ENCODE measurements at regions not wholly inside any gene's neighbourhood (a gene's known extent, or its start where the extent isn't known, plus 50 kb on each side); places are given as distances from the start of the nearest gene placed in this dataset.
"Not testable (repeated sequence)": the region's sequence is repeated elsewhere in the genome, so short reads cannot be mapped to it uniquely, and the experiment has no call there.

DNA sequence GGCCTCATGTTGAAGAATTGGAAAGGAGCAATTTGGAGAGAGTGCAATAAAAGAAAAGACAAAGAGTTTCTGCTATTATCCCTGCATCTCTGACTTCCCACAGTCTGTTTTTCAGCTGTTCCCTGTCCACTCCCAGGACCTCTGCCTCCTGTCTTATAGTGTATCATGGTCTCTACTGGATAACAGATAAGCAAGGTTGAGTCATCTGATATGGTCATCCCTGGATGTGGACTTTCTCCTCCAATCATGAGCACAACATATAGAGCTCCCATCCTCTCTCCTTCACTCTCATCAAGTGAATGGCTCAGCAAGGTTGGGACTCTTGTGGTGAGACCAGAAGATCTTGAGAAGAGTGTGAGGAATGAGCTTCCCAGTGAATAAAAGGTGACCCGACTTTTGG is 123.1 kb downstream of the PLCE1 start:
- no peak for DNase-seq (ENCODE audit: low spot score)
- in situ Hi-C loops (cut with HindIII; ENCODE audit: low sequenced_read_pairs) = no loop called here

DNA sequence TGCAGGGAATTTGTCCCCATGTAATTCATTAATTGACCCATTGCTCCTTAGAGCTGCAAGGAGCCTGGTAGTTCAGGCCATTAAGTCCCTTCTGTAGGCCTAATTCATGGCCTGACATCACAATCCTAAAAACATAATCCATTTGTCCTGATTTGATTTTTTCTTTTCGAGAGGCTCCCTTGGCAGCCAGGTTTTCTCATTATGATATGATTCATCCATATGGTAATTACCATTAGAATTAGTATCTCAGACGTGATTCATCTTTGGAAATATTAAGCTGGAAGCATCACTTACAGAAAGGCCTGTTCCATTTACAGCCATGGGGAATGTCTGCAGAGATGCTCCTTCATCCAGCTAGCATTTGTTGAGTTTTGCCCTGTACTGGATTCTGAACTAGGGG is 128.5 kb downstream of the PLCE1 start:
- DNase-seq (ENCODE audit: low spot score) = no peak
- in situ Hi-C loops (cut with HindIII; ENCODE audit: low sequenced_read_pairs) = no loop called here

DNA sequence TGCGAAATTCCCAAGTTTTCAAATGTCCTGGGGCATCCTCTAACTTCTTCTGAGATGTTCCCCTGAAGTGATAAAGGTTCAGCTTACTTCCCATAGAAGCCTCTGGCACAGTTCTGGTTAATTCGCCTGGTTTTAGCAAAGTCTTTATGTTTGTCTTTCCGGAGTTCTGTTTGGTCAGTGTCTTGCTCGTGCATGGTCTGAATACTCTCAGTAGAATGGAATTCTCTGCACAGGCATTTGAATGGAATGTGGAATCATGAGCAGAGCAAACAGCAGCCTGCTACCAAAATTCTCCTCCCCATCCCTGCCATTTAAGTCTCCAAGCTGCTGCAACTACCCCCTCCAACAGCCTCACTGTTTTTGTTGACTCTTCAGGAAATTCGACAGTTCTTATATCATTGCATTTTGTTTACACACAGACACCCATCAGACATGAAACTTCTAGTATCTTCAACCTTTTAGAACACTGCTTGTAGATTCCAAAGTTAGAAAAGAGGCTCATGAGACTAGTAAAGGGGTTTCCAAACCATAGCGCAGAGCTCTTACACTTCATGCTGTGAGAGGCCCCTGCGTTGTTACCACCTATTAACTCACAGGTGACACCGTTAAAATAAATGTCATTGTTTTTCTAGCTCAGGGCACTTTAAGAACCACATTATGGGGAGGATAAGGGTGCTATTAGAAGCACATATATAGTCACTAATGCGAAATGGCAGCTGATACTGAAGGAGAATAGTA is 129.7 kb downstream of the PLCE1 start:
- in situ Hi-C loops (cut with HindIII; ENCODE audit: low sequenced_read_pairs) = no loop called here
- no peak for DNase-seq (ENCODE audit: low spot score)

DNA sequence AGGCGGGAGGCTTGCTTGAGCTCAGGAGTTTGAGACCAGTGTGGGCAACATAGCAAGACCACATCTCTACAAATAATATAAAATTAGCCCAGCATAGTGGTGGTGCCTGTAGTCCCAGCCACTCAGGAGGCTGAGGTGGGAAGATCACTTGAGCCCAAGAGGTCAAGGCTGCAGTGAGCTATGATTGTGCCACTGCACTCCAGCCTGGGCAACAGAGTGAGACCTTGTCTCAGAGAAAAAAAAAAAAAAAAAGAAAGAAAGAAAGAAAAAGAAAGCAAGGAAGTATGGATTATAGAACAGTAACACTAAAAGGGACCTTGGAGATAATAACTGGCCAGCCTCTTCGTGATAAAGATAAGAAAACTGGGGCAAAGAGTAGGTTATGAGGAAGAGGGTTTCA is 130.4 kb downstream of the PLCE1 start:
- DNase-seq (ENCODE audit: low spot score); in situ Hi-C loops (cut with HindIII; ENCODE audit: low sequenced_read_pairs): not testable (repeated sequence)

GRCh38 chr10:94125268-94125667 is 131.5 kb downstream of the PLCE1 start:
- in situ Hi-C loops (cut with HindIII; ENCODE audit: low sequenced_read_pairs); DNase-seq (ENCODE audit: low spot score): not testable (repeated sequence)

DNA sequence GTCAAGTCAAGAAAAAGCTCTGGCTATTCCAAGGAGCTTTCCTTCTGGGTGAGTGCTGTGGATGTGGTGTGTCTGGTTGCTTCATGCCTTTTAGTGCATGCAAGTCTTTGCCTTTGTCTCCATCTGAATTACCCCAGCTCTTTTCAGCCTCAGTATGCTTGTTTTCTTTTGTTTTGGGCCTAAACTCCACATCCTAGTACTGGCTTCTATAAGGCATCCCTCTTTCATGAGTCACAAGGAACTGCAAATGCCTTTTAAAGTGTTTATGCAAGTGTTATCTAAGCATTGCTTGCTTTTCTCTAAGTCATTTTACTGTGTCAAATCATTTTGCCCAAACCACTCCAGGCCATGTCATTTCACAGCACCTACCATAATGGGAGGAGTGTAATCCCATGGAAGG is 132.1 kb downstream of the PLCE1 start:
- in situ Hi-C loops (cut with HindIII; ENCODE audit: low sequenced_read_pairs) = no loop called here
- no peak for DNase-seq (ENCODE audit: low spot score)

DNA sequence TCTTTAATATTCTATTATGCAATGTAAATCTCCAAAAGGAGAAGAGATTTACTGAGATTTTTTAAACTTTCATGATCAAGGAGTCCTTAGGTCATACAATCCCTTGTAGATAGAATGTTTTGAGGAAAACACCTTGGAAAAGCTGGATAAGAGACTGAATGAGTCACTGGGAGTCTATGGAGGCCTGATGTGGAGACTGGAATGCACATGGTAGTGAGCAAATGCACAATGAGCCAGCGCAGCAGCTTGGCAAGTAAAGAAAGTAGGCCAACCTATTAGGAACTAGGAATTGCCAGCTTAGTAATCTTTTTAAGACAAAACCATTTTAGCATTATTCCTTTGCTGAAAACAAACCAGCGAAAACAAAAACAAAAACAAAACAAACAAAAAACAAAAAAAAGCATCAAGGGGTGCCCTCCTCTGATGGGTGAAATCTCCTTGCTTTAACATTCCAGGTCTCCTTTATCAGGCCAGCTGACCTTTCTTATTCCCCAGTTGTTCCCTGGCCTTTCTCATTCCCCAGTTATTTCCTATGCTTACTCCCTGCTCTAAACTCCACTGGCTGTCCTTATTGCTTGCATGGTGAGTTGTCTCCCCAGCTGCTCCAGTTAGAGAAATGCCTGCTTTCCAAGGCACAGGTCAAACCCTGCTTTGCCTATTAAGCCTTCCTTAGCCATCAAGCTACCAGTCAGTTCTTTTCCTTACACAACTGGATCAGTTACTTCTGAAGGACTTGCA is 135.8 kb downstream of the PLCE1 start:
- in situ Hi-C loops (cut with HindIII; ENCODE audit: low sequenced_read_pairs) = no loop called here
- DNase-seq (ENCODE audit: low spot score) = no peak

- no peak for DNase-seq (ENCODE audit: low spot score)
- in situ Hi-C loops (cut with HindIII; ENCODE audit: low sequenced_read_pairs) = no loop called here
Observed at GRCh38 chr10:94131885-94132284, 138.2 kb downstream of the PLCE1 start.

GRCh38 chr10:94133239-94133638 is 139.5 kb downstream of the PLCE1 start:
- in situ Hi-C loops (cut with HindIII; ENCODE audit: low sequenced_read_pairs) = no loop called here
- DNase-seq (ENCODE audit: low spot score) = peak; percentile 20

DNA sequence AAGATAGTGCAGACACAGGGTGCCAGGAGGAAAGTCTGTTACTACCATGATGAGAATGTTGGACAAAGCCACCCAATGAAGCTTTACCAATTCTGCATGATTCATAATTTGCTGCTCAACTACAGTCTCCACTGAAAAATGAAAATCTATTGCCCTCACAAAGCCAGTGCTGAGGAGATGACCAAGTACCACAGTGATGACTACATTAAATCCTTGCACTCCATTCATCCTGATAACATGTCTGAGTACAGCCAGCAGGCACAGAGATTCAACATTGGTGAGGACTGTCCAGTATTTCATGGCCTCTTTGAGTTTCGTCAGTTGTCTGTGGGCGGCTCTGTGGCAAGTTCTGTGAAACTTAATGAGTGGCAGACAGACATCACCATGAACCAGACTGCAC is 144.0 kb downstream of the PLCE1 start:
- no peak for DNase-seq (ENCODE audit: low spot score)
- in situ Hi-C loops (cut with HindIII; ENCODE audit: low sequenced_read_pairs) = no loop called here

DNA sequence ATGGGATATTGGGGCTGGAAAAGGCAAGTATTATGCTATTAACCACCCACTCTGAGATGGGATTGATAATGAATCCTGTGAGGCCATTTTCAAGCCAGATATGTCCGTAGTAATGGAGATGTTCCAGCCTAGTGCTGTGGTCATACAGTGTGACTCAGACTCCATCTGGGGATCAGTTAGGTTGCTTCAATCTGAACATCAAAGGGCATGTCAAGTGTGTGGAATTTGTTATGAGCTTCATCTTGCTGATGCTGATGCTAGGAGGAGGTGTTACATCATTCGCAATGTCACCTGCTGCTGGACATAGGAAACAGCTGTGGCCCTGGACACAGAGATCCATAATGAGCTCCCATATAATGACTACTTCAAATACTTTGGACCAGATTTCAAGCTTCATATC is 144.7 kb downstream of the PLCE1 start:
- no peak for DNase-seq (ENCODE audit: low spot score)
- in situ Hi-C loops (cut with HindIII; ENCODE audit: low sequenced_read_pairs) = no loop called here

DNA sequence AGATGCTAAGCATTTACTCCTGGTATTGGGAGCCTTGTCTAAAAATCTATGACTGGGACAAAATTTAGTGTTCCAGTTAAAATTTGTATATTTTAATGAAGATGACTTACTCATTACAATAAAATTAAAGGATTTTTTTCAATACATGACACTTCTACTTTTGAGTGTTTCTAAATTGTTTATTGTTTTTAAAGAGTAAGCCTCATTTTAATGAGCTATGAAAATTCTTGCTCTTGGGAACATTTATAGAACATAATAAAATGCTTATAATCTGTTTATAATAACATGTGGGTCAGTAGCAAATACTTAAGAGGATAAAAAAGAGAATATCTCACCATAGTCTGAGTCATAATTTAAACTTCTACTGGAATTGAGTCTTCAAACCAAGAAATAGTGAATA is 149.5 kb downstream of the PLCE1 start:
- DNase-seq (ENCODE audit: low spot score) = no peak
- in situ Hi-C loops (cut with HindIII; ENCODE audit: low sequenced_read_pairs) = no loop called here

DNA sequence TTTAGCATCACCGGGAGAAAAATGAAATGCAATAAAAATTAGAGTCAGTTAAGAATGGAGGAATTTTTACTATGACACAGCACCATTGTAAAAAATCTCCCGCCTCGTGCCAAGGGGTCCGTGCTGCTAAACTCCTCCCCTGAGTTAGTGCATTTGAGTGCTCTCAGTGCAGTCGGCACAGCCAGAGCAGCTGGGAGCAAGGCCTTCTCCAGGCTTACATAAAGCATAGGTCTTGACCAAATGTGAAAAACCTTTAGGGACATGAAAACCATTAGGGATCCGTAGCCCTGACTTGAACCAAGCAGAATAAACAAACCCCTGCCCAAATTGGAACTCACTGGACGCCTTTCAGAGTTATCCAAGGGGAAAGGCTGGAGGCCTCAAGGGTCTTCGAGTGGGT is 152.6 kb downstream of the PLCE1 start:
- in situ Hi-C loops (cut with HindIII; ENCODE audit: low sequenced_read_pairs) = no loop called here
- DNase-seq (ENCODE audit: low spot score) = no peak

DNA sequence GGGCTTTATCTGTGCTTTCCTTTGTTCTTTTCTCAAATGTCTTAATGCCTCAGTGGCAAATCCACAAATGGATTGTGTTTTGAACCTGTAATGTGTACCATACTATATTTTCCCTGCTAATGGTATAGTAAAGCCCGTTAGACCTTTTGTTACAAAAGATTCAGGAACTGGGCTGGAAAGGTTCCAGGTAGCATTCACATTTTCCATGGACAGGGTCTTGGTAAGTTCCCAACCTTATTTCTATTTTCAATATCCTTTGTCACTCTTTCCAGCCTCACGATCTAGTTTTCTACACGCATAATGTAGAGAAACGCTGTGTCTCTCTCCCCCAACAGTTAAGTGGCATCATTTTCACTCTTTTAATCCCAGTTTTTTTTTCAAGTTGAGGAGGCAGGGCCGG is 153.0 kb downstream of the PLCE1 start:
- no peak for DNase-seq (ENCODE audit: low spot score)
- in situ Hi-C loops (cut with HindIII; ENCODE audit: low sequenced_read_pairs) = no loop called here

GRCh38 chr10:94149702-94150101 is 156.0 kb downstream of the PLCE1 start:
- no peak for DNase-seq (ENCODE audit: low spot score)
- in situ Hi-C loops (cut with HindIII; ENCODE audit: low sequenced_read_pairs) = no loop called here

DNA sequence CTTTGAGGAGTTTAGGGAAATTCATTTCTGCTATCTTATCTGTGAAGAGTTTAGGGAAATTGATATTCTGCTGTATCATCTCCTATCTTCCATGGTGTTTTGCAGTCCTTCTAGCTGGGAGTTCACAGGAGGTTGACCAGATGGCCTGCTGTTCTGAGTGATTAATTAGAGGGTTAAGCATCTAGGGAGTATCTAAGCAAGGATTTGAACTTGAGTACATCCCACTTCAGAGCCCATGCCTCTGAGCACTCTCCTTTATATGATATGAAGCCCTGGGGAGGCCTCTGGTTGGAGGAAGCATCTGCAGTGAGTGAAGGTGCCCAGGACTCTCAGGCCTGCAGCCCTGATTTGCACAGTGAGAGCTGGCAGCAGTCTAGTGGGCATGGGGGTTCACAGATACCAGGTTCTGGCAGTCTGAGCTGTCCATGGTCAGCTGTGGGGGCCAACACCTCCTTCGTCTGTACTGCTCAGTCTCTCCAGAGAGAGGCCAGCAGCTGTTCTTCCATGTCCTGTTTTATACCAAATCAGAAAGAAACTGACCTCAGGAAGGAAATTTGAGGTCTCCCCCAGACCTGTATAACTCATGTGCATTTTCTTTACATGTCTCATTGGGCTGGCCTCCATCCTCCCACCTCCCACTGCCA is 156.9 kb downstream of the PLCE1 start:
- in situ Hi-C loops (cut with HindIII; ENCODE audit: low sequenced_read_pairs) = no loop called here
- DNase-seq (ENCODE audit: low spot score) = no peak

GRCh38 chr10:94155722-94156271 is 162.1 kb downstream of the PLCE1 start:
- in situ Hi-C loops (cut with HindIII; ENCODE audit: low sequenced_read_pairs) = no loop called here
- no peak for DNase-seq (ENCODE audit: low spot score)

DNA sequence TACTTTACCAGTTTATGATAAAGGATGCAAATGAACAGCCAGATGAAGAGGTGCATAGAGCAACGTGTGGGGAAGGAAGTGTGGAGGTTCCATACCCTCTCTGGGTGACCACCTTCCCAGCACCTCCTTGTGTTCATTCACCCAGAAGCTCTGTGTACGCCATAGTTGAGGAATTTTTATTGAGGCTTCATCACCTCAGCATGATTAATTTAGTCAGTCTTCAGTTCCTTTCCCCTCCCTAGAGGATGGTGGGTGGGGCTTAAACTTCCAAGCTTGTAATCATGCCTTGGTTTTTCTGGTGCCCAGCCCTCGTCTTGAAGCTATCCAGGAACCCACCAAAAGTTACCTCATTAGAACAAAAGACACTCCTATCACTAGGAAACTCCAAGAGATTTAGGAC is 162.7 kb downstream of the PLCE1 start:
- DNase-seq (ENCODE audit: low spot score) = no peak
- in situ Hi-C loops (cut with HindIII; ENCODE audit: low sequenced_read_pairs) = no loop called here

DNA sequence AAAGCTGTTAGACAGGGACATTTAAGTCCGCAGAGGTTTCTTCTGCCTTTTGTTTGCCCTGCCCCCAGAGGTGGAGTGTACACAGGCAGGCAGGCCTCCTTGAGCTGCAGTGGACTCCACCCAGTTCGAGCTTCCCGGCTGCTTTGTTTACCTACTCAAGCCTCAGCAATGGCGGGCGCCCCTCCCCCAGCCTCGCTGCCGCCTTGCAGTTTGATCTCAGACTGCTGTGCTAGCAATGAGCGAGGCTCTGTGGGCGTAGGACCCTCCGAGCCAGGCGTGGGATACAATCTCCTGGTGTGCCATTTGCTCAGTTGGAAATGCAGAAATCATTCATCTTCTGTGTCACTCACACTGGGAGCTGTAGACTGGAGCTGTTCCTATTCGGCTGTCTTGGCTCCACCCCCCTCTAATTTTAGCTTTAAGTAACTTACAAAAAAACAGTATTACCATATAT is 171.5 kb downstream of the PLCE1 start:
- in situ Hi-C loops (cut with HindIII; ENCODE audit: low sequenced_read_pairs) = not testable (repeated sequence)

GRCh38 chr10:94172332-94172731 is 178.6 kb downstream of the PLCE1 start:
- DNase-seq (ENCODE audit: low spot score) = no peak
- in situ Hi-C loops (cut with HindIII; ENCODE audit: low sequenced_read_pairs) = no loop called here

More for the DNA sequence above, 171.5 kb downstream of the PLCE1 start:
- not testable (repeated sequence) for DNase-seq (ENCODE audit: low spot score)
